PC-3 (cell line): ENCODE measurements at regions not wholly inside any gene's neighbourhood (a gene's known extent, or its start where the extent isn't known, plus 50 kb on each side); places are given as distances from the start of the nearest gene placed in this dataset.
A peak's percentile ranks its signal among the peaks of the same experiment; 100 is the strongest.

Experiments used
- ATAC-seq: fragments of 200-7000 bp; cut with Tn5 transposase; 2 replicates; pipeline ENCODE4 v1.9.1; 2020; ENCODE audit warnings: mild to moderate bottlenecking, moderate library complexity
- BruUV-seq: library from RNA; stranded (reverse); fragments of 400-500 nt; replicated peaks from 2 replicates; lab custom pipeline; 2021; lab: Mats Ljungman, UMichigan
- CTCF ChIA-PET: fragments of 300-600 bp; sonication (Branson Sonifier 250); formaldehyde crosslinking; loops from one replicate; lab custom pipeline; 2022; ENCODE audit warnings: antibody characterized with exemption; lab: Charles Lee
- POLR2A ChIA-PET: fragments of 300-600 bp; sonication (Branson Sonifier 250); formaldehyde crosslinking; loops from one replicate; lab custom pipeline; 2022; ENCODE audit warnings: antibody characterized with exemption; ENCODE audit not compliant: unreplicated experiment; lab: Charles Lee
- DNase-seq: peaks from one replicate; pipeline ENCODE4 v3.0.0-alpha.2; 2015
- H2AFZ ChIP-seq: fragments of 300-600 bp; sonication (generic); 2 replicates; pipeline ENCODE4 v1.6.0; 2016; ENCODE audit warnings: antibody characterized with exemption, low read length
- H3F3A ChIP-seq: fragments of 300-600 bp; sonication (generic); one replicate; pipeline ENCODE4 v1.6.0; 2017; ENCODE audit warnings: antibody characterized with exemption, low read length, control low read depth, mild to moderate bottlenecking; ENCODE audit not compliant: unreplicated experiment
- H3K27ac ChIP-seq: fragments of 300-600 bp; sonication (generic); 2 replicates; pipeline ENCODE4 v1.5.1; 2016; ENCODE audit warnings: mild to moderate bottlenecking, low read length
- H3K27me3 ChIP-seq: fragments of 300-600 bp; sonication (generic); 2 replicates; pipeline ENCODE4 v1.6.1; 2016; ENCODE audit warnings: low read length, mixed read lengths
- H3K36me3 ChIP-seq: fragments of 300-600 bp; sonication (generic); 2 replicates; pipeline ENCODE4 v1.6.1; 2016; ENCODE audit warnings: low read depth, mixed run types, low read length, mixed read lengths
- H3K4me1 ChIP-seq: fragments of 300-600 bp; sonication (generic); 2 replicates; pipeline ENCODE4 v1.5.1; 2016; ENCODE audit warnings: low read length; ENCODE audit not compliant: insufficient read depth
- H3K4me2 ChIP-seq: fragments of 300-600 bp; sonication (generic); 2 replicates; pipeline ENCODE4 v1.6.0; 2016; ENCODE audit warnings: low read length
- H3K4me3 ChIP-seq: fragments of 300-600 bp; sonication (generic); 2 replicates; pipeline ENCODE4 v1.5.1; 2016; ENCODE audit warnings: mild to moderate bottlenecking, low read length, mixed read lengths
- H3K79me2 ChIP-seq: fragments of 300-600 bp; sonication (generic); 2 replicates; pipeline ENCODE4 v1.6.1; 2017; ENCODE audit warnings: low read length, mixed read lengths
- H3K9ac ChIP-seq: fragments of 300-600 bp; sonication (generic); 2 replicates; pipeline ENCODE4 v1.6.0; 2016; ENCODE audit warnings: mild to moderate bottlenecking, low read length
- H3K9me2 ChIP-seq: fragments of 300-600 bp; sonication (generic); replicated peaks from 2 replicates; pipeline ENCODE4 v1.6.1; 2016; ENCODE audit warnings: mixed run types, low read length, mixed read lengths
- H3K9me3 ChIP-seq: fragments of 300-600 bp; sonication (generic); 2 replicates; pipeline ENCODE4 v1.6.1; 2016; ENCODE audit warnings: low read length, mixed read lengths
- H4K20me1 ChIP-seq: fragments of 300-600 bp; sonication (generic); 2 replicates; pipeline ENCODE4 v1.6.1; 2016; ENCODE audit warnings: low read length, mixed read lengths
- EZH2 ChIP-seq: fragments of 300-600 bp; sonication (generic); IDR thresholded peaks from one replicate; pipeline ENCODE4 v1.6.1; 2017; ENCODE audit warnings: antibody characterized with exemption, mild to moderate bottlenecking, low read length; ENCODE audit not compliant: unreplicated experiment
- EZH2phosphoT487 ChIP-seq: fragments of 300-600 bp; sonication (generic); IDR thresholded peaks from 2 replicates; pipeline ENCODE4 v1.6.1; 2018; ENCODE audit warnings: mild to moderate bottlenecking, antibody characterized with exemption, low read length, borderline replicate concordance
- intact Hi-C: fragments of 100-400 bp; cut with micrococcal nuclease; formaldehyde crosslinking; loops from 2 replicates; pipeline ENCODE4 v1.9.0; 2023
- TF ChIP-seq, protein P1 (sequence below): fragments of 300-600 bp; sonication (generic); conservative IDR thresholded peaks from 2 replicates; pipeline ENCODE4 v1.5.1; 2017; ENCODE audit warnings: antibody characterized with exemption, low read depth, mild to moderate bottlenecking, low read length

DNA sequence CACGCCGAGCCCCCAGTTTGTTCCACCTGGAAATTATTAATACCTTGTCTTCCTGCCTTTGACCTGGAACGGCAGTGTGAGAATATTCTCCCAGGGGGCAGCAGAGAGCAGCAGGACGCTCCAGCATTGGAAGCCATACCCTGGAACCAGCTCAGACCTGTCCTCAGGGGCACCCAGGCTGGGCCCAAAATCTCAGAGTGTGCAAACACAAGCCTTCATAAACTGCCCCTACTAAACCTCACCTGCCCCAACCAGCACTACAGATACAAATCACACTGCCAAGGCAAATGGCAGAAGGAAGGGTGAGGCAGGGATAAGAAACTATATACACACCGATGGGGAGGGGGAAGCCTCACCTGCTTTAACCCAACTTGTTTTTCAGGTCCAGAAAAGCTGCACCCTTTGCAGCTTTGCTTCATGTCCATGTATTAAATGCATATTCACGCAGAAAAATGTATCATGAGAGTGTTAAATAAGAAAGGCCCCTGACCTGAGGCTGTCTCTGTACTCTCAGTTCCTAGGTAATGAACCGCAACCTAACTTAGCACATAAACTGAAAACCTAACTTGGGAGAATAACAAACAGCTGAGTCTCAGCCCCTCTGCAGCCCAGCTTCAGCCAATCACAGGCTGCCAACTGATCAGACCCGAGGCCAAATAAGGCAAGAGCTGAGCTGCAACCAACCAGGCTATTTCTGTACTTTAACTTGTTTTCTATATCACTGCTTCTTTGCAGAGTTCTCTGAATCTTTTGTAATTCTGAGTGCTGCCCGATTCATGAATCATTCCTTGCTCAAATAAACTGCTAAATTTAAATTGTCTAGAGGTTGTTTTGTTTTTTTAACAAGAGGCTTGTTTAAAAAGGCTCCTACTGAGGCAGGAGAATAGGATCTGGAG lies 130.1 kb downstream of the SPTSSA start:
- Histone ChIP-seq H3K4me1 (peaks cover 21% of the 10 kb centered on the region), H3K27me3 (no peaks in the 10 kb centered on the region), H3K79me2 (no peaks in the 10 kb centered on the region), H3F3A (no peaks in the 10 kb centered on the region), H2AFZ (peak overlapping the region; percentile 76), H3K4me3 (peak overlapping the region; percentile 20; the same call in 1 of the 2 replicates), H3K9me2 (no peaks in the 10 kb centered on the region), H3K27ac (peak overlapping the region; percentile 66), H3K9me3 (no peaks in the 10 kb centered on the region), H3K36me3 (no peaks in the 10 kb centered on the region), H3K9ac (peak overlapping the region; percentile 39), H3K4me2 (peak overlapping the region; percentile 61), H4K20me1 (no peaks in the 10 kb centered on the region)
- TF ChIP-seq EZH2, result no peak
- TF ChIP-seq EZH2phosphoT487, result no peak
- TF ChIP-seq, protein P1, sequence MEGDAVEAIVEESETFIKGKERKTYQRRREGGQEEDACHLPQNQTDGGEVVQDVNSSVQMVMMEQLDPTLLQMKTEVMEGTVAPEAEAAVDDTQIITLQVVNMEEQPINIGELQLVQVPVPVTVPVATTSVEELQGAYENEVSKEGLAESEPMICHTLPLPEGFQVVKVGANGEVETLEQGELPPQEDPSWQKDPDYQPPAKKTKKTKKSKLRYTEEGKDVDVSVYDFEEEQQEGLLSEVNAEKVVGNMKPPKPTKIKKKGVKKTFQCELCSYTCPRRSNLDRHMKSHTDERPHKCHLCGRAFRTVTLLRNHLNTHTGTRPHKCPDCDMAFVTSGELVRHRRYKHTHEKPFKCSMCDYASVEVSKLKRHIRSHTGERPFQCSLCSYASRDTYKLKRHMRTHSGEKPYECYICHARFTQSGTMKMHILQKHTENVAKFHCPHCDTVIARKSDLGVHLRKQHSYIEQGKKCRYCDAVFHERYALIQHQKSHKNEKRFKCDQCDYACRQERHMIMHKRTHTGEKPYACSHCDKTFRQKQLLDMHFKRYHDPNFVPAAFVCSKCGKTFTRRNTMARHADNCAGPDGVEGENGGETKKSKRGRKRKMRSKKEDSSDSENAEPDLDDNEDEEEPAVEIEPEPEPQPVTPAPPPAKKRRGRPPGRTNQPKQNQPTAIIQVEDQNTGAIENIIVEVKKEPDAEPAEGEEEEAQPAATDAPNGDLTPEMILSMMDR, result peak; percentile 94
- DNase-seq, result peak; percentile 85
- ChIA-PET POLR2A (interaction anchor here (0.9 to 1.4 kb wide), 2 partner anchors 32 to 165 kb away, joined by 3 to 9 read pairs; no protein-coding TSS in a partner anchor), CTCF (interaction anchor here (0.6 to 1.9 kb wide), 8 partner anchors 33 to 381 kb away, joined by 3 to 27 read pairs (median 3); no protein-coding TSS in a partner anchor)
- ATAC-seq, result peak; percentile 88
- no TSS peak for BruUV-seq
- intact Hi-C loops, result loop anchor here (1.0 to 5.0 kb wide), 4 partner anchors 33 to 166 kb away; partner anchors contain the start of gene SPTSSA

DNA sequence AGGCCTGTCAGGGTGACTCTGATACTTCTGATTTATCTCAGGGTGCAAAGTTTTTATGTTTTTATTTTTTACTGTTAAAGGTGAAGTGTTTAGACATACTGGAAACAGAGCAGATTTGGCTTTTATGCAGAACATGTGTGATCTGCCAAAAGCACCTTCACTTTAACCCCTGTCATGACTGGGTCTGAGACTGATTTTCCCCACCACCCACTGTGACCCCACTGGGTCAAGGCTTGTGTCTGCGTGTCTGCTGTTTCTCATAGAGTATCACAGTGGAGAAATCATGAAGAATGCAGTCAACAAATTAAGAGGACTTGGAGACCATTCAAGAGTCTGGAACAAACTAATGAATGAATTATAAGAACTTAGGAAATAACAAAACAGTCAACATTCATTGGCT lies 131.2 kb downstream of the SPTSSA start:
- H3K36me3 ChIP-seq, result no peaks in the 10 kb centered on the region
- TF ChIP-seq EZH2, result no peak
- no peak for TF ChIP-seq EZH2phosphoT487
- TF ChIP-seq, protein P1, result no peak
- no peak for DNase-seq
- no peak overlapping the region for H3K9ac ChIP-seq
- no TSS peak for BruUV-seq
- ChIA-PET POLR2A (no interaction called here), CTCF (interaction anchor here (1.9 kb wide), 1 partner anchor 34 kb away, joined by 12 read pairs; no protein-coding TSS in a partner anchor)
- H3K4me2 ChIP-seq, result no peak overlapping the region
- no peaks in the 10 kb centered on the region for H3K79me2 ChIP-seq
- no peak overlapping the region for H3K27ac ChIP-seq
- no peaks in the 10 kb centered on the region for H3K9me2 ChIP-seq
- peak overlapping the region; percentile 76; the same call in 1 of the 2 replicates for H2AFZ ChIP-seq
- no peaks in the 10 kb centered on the region for H3K9me3 ChIP-seq
- no peaks in the 10 kb centered on the region for H4K20me1 ChIP-seq
- intact Hi-C loops, result loop anchor here (1.0 to 5.0 kb wide), 3 partner anchors 106 to 167 kb away; partner anchors contain the start of gene SPTSSA
- H3K4me3 ChIP-seq, result no peak overlapping the region
- no peaks in the 10 kb centered on the region for H3K27me3 ChIP-seq
- H3F3A ChIP-seq, result no peaks in the 10 kb centered on the region
- H3K4me1 ChIP-seq, result peaks cover 21% of the 10 kb centered on the region
- no peak for ATAC-seq
